ENCODE measurements at regions not wholly inside any gene's neighbourhood (a gene's known extent, or its start where the extent isn't known, plus 50 kb on each side); places are given as distances from the start of the nearest gene placed in this dataset.
A peak's percentile ranks its signal among the peaks of the same experiment; 100 is the strongest.

DNA sequence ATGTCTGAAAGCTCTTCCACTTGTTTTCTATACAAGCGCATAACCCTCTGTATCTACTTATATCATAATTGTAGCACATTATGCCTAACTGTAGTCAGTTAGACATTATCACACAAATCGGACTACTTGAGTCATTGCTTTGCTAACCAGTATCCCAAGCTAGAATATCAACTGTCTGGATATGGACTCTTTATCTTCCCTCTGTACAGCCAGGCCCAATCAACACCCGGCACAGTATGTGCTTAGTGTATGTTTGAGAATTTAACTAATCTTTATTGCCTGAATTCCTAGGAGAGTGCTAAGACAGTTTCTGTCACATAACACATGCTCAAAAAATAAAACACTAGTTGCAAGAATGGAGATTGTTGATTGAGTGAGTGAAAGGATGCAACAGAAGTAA lies 211.2 kb downstream of the ARL4A start:
- Histone ChIP-seq H3K36me3 (ENCODE audit: insufficient read depth, low read length) (no peaks in the 10 kb centered on the region), H3K4me3 (ENCODE audit: low read depth, low read length) (no peak overlapping the region), H3K4me1 (ENCODE audit: control insufficient read depth, insufficient read depth, low read length, unreplicated experiment) (no peaks in the 10 kb centered on the region), H3K79me2 (ENCODE audit: control insufficient read depth, insufficient read depth, low read length, unreplicated experiment) (no peaks in the 10 kb centered on the region), H2AFZ (ENCODE audit: low read length, unreplicated experiment) (no peak overlapping the region), H3K27ac (ENCODE audit: low read depth, low read length) (no peak overlapping the region), H3K27me3 (ENCODE audit: insufficient read depth, low read length) (no peaks in the 10 kb centered on the region)

DNA sequence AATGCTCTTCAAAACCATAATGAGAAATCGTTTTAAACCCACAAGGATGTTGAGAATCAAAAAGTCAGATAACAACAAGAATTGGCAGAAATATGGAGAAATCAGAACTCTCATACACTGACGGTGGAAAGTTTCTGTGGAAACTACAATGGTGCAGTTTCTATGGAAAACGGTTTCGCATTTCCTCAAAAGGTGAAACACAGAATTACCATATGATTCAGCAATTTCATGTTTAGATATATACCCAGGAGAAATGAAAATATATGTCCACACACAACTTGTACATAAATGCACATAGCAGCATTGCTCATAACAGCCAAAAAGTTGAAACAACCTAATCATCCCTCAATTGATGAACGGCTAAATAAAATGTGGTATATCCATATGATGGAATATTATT lies 218.2 kb downstream of the ARL4A start:
- Histone ChIP-seq H3K4me3 (ENCODE audit: low read depth, low read length) (no peak overlapping the region), H3K27me3 (ENCODE audit: insufficient read depth, low read length) (no peaks in the 10 kb centered on the region), H3K4me1 (ENCODE audit: control insufficient read depth, insufficient read depth, low read length, unreplicated experiment) (no peaks in the 10 kb centered on the region), H3K79me2 (ENCODE audit: control insufficient read depth, insufficient read depth, low read length, unreplicated experiment) (no peaks in the 10 kb centered on the region), H3K36me3 (ENCODE audit: insufficient read depth, low read length) (no peaks in the 10 kb centered on the region), H3K27ac (ENCODE audit: low read depth, low read length) (no peak overlapping the region), H2AFZ (ENCODE audit: low read length, unreplicated experiment) (no peak overlapping the region)

DNA sequence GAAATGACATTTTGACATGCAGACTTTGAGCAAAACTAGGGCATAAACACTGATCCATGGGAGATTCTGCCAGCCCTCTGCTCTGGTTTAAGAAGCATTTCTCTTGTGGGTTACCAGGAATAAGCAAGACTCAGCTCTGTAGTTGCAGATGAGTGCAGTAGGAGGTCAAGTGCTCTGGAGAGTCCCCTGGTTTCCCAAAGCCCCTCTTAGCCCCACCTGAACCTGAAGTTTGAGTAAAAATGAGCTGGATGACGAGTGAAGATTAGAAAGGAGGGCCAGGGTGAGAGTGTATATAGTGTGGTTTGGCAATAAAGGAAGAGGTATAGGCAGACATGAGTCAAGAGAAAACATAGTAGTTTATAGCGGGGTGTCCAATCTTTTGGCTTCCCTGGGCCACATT lies 220.3 kb downstream of the ARL4A start:
- Histone ChIP-seq H3K27ac (ENCODE audit: low read depth, low read length) (no peak overlapping the region), H3K79me2 (ENCODE audit: control insufficient read depth, insufficient read depth, low read length, unreplicated experiment) (no peaks in the 10 kb centered on the region), H2AFZ (ENCODE audit: low read length, unreplicated experiment) (no peak overlapping the region)

DNA sequence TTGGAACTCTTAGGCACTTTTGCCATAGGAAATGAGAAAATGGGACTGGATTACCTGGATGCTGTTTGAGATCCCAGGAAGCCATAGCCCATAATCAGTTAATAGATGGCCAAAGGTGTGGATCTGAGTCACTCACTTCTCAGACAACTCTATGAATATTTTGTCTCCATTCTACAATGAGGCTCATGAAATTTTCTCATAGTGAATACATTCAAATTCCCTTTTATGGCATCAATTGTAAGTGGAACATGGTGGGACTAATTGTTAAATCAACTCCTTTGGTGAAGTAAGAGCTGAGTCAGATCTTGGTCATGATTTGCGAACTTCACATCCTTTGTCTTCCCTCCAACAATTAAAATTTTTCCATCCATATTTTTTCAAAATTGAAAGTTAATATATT lies 222.1 kb downstream of the ARL4A start:
- Histone ChIP-seq H3K27me3 (ENCODE audit: insufficient read depth, low read length) (no peaks in the 10 kb centered on the region), H2AFZ (ENCODE audit: low read length, unreplicated experiment) (no peak overlapping the region), H3K36me3 (ENCODE audit: insufficient read depth, low read length) (no peaks in the 10 kb centered on the region), H3K4me3 (ENCODE audit: low read depth, low read length) (no peak overlapping the region), H3K79me2 (ENCODE audit: control insufficient read depth, insufficient read depth, low read length, unreplicated experiment) (no peaks in the 10 kb centered on the region), H3K27ac (ENCODE audit: low read depth, low read length) (no peak overlapping the region), H3K4me1 (ENCODE audit: control insufficient read depth, insufficient read depth, low read length, unreplicated experiment) (no peaks in the 10 kb centered on the region)

More for the DNA sequence above, 220.3 kb downstream of the ARL4A start:
- Histone ChIP-seq H3K4me1 (ENCODE audit: control insufficient read depth, insufficient read depth, low read length, unreplicated experiment) (no peaks in the 10 kb centered on the region), H3K4me3 (ENCODE audit: low read depth, low read length) (no peak overlapping the region), H3K36me3 (ENCODE audit: insufficient read depth, low read length) (no peaks in the 10 kb centered on the region), H3K27me3 (ENCODE audit: insufficient read depth, low read length) (no peaks in the 10 kb centered on the region)

DNA sequence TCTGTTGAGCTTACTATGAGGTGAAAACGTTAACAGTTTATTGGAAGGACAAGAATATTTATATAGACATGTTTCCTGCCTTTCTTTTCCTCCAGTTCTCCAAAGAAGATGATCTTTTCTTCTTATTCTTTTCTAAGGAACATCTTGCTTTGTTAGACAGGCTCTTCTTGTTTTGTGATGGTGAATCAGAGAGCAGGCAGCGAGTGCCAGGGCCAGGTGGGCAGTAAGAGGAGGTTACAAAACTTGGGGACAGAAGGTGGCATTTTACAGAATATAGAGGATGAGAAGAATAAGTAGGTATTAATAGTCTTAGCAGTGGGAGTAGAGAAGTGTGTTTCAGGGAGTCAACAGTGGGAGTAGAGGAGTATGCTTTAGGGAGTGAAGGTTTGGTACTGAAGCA lies 223.6 kb downstream of the ARL4A start:
- Histone ChIP-seq H2AFZ (ENCODE audit: low read length, unreplicated experiment) (peak overlapping the region; percentile 86), H3K4me3 (ENCODE audit: low read depth, low read length) (no peak overlapping the region), H3K27me3 (ENCODE audit: insufficient read depth, low read length) (no peaks in the 10 kb centered on the region), H3K36me3 (ENCODE audit: insufficient read depth, low read length) (no peaks in the 10 kb centered on the region), H3K79me2 (ENCODE audit: control insufficient read depth, insufficient read depth, low read length, unreplicated experiment) (no peaks in the 10 kb centered on the region), H3K4me1 (ENCODE audit: control insufficient read depth, insufficient read depth, low read length, unreplicated experiment) (no peaks in the 10 kb centered on the region), H3K27ac (ENCODE audit: low read depth, low read length) (no peak overlapping the region)

DNA sequence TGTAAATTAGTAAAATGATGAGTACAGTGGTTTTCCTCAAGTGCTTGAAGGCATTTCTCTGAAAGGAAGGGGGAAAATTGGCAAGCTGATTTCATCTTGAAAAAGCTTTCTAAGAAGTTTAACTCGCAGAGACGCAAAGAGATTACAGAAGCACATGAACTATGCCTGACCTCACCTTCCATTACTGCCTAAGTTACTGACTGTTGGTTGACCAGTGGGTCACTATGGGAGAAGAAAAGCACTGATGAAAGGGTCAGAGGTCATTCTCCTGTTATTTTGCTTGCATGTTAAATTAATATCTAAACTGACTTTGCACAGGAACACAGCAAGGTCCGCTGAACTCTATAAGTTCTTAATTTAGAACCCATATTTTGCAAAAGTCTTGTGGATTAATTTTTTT lies 225.6 kb downstream of the ARL4A start:
- no peaks in the 10 kb centered on the region for H3K79me2 ChIP-seq (ENCODE audit: control insufficient read depth, insufficient read depth, low read length, unreplicated experiment)
- no peaks in the 10 kb centered on the region for H3K4me1 ChIP-seq (ENCODE audit: control insufficient read depth, insufficient read depth, low read length, unreplicated experiment)
- no peak overlapping the region for H3K27ac ChIP-seq (ENCODE audit: low read depth, low read length)
- no peaks in the 10 kb centered on the region for H3K36me3 ChIP-seq (ENCODE audit: insufficient read depth, low read length)
- H2AFZ ChIP-seq (ENCODE audit: low read length, unreplicated experiment) = no peak overlapping the region
- no peaks in the 10 kb centered on the region for H3K27me3 ChIP-seq (ENCODE audit: insufficient read depth, low read length)
- no peak overlapping the region for H3K4me3 ChIP-seq (ENCODE audit: low read depth, low read length)

DNA sequence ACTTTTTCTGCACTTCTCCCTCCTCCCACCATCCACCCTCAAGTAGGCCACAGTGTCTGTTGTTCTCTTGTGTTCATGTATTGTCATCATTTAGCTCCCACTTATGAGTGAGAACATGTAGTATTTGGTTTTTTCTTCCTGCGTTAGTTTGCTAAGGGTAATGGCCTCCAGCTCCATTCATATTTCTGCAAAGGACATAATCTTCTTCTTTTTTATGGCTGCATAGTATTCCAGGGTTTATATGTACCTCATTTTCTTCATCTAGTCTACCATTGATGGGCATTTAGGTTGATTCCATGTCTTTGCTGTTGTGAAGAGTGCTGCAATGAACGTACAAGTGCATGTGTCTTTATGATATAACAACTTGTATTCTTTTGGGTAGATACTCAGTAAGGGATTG lies 230.4 kb downstream of the ARL4A start:
- Histone ChIP-seq H3K4me1 (ENCODE audit: control insufficient read depth, insufficient read depth, low read length, unreplicated experiment) (no peaks in the 10 kb centered on the region), H2AFZ (ENCODE audit: low read length, unreplicated experiment) (no peak overlapping the region), H3K4me3 (ENCODE audit: low read depth, low read length) (no peak overlapping the region), H3K79me2 (ENCODE audit: control insufficient read depth, insufficient read depth, low read length, unreplicated experiment) (no peaks in the 10 kb centered on the region), H3K27me3 (ENCODE audit: insufficient read depth, low read length) (no peaks in the 10 kb centered on the region), H3K27ac (ENCODE audit: low read depth, low read length) (no peak overlapping the region), H3K36me3 (ENCODE audit: insufficient read depth, low read length) (no peaks in the 10 kb centered on the region)

DNA sequence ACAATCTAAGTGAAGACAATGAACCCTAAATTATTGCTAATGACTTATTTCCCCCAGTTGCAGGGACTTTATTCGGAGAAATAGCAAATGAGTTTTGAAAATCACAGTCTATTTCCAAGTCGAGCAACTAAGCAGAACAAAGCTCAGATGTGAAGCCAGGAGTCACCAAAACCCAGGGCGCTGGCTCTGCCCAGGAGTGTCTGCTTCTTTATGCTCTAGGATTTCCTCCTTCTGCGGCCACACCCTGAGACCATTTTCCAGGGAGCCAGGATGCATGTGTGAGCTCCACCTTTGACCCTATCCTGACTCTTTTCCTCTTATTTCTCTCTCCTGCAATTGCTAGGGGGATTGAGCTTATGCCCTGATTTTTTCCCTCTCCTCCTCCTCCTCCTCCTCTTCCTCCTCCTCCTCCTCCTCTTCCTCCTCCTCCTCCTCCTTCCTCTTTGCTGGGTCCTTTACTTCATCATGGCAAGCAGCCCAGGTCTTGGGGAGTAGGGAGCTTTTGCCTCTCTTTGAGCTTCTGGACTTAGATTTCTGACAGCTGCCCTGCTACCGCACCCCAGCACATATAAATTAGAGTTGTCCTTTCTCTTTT lies 234.4 kb downstream of the ARL4A start:
- Histone ChIP-seq H3K79me2 (ENCODE audit: control insufficient read depth, insufficient read depth, low read length, unreplicated experiment) (no peaks in the 10 kb centered on the region), H3K36me3 (ENCODE audit: insufficient read depth, low read length) (no peaks in the 10 kb centered on the region), H3K4me3 (ENCODE audit: low read depth, low read length) (no peak overlapping the region), H2AFZ (ENCODE audit: low read length, unreplicated experiment) (no peak overlapping the region), H3K27me3 (ENCODE audit: insufficient read depth, low read length) (no peaks in the 10 kb centered on the region), H3K4me1 (ENCODE audit: control insufficient read depth, insufficient read depth, low read length, unreplicated experiment) (peaks cover 17% of the 10 kb centered on the region), H3K27ac (ENCODE audit: low read depth, low read length) (no peak overlapping the region)

DNA sequence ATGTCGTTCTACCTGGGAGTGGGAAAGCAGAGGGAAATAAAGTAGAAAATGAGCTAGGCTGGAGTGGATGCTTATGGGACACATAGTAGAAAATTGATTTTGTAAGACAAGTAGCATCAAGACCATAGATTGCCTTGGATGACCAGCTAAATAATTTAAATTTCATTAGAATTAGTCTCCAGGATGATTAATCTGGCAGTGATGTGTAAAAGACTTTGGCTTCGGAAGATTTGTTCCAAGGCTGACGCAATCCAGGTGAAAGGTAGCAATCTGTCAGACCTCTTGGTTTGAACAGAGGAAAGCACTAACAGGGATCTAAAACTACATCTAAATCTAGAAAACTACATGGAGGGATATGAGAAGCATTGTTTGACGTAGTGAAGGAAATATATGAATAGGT lies 236.5 kb downstream of the ARL4A start:
- H3K4me3 ChIP-seq (ENCODE audit: low read depth, low read length) = no peak overlapping the region
- H3K4me1 ChIP-seq (ENCODE audit: control insufficient read depth, insufficient read depth, low read length, unreplicated experiment) = peaks cover 18% of the 10 kb centered on the region
- H3K79me2 ChIP-seq (ENCODE audit: control insufficient read depth, insufficient read depth, low read length, unreplicated experiment) = no peaks in the 10 kb centered on the region
- no peaks in the 10 kb centered on the region for H3K36me3 ChIP-seq (ENCODE audit: insufficient read depth, low read length)
- no peaks in the 10 kb centered on the region for H3K27me3 ChIP-seq (ENCODE audit: insufficient read depth, low read length)
- H3K27ac ChIP-seq (ENCODE audit: low read depth, low read length) = no peak overlapping the region
- no peak overlapping the region for H2AFZ ChIP-seq (ENCODE audit: low read length, unreplicated experiment)

DNA sequence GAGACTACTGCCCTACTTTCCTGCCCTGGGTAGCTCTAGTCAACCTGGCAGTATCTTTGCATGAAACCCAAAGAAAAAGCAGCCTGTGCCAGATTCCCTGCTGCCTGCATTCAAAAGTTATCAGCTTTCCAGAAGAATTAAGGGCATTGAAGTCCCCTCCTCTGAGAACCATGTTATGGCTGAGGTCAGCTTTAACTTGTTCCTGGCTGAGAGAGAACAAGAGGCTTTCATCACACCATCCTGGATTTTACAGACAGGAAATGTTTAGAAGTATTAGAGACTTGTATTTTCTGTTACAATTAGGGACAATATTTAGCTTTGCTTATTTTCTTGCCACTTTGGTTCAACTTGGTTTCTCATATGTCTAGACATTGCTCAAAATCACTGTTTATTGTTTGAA lies 238.8 kb downstream of the ARL4A start:
- no peak overlapping the region for H3K27ac ChIP-seq (ENCODE audit: low read depth, low read length)
- no peaks in the 10 kb centered on the region for H3K79me2 ChIP-seq (ENCODE audit: control insufficient read depth, insufficient read depth, low read length, unreplicated experiment)
- peaks cover 24% of the 10 kb centered on the region for H3K4me1 ChIP-seq (ENCODE audit: control insufficient read depth, insufficient read depth, low read length, unreplicated experiment)
- H3K36me3 ChIP-seq (ENCODE audit: insufficient read depth, low read length) = no peaks in the 10 kb centered on the region
- no peak overlapping the region for H3K4me3 ChIP-seq (ENCODE audit: low read depth, low read length)
- H2AFZ ChIP-seq (ENCODE audit: low read length, unreplicated experiment) = peak overlapping the region; percentile 35
- H3K27me3 ChIP-seq (ENCODE audit: insufficient read depth, low read length) = no peaks in the 10 kb centered on the region

DNA sequence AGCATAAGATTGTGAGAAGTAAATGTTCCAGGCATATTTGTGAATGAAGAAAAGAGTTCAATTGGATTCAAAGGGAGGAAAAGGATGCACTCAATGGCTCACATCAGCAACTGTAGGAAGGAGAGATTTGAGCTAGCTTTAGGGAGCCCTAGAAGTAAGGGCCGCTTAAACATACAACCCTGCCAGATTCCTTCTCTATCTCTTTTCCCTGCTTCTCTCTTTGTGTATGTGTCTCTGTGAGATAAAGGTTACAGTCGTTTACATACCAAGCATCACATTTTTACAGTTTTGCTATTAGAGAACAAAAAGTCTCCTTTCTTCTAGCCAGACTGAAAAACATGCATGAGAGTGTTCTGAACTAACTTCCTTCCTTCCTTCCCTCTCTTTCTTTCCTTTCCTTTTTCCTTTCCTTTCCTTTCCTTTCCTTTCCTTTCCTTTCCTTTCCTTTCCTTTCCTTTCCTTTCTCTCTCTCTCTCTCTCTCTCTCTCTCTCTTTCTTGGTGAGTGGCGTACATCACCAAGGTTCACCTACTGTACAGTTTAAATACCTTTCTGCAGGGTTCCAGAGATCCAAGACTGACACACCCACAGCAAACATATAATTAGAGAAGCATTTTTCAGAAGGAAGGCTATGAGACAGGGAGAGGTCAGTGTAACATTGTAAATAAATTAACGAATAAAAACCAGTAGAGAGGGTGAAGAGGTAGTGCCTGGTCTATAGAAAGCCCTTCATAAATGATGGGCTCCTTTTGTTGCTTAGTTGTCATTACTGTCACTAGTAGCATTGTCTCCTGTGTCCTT lies 240.4 kb downstream of the ARL4A start:
- H2AFZ ChIP-seq (ENCODE audit: low read length, unreplicated experiment) = no peak overlapping the region
- H3K27me3 ChIP-seq (ENCODE audit: insufficient read depth, low read length) = no peaks in the 10 kb centered on the region
- H3K4me1 ChIP-seq (ENCODE audit: control insufficient read depth, insufficient read depth, low read length, unreplicated experiment) = peaks cover 24% of the 10 kb centered on the region
- H3K27ac ChIP-seq (ENCODE audit: low read depth, low read length) = no peak overlapping the region
- H3K36me3 ChIP-seq (ENCODE audit: insufficient read depth, low read length) = no peaks in the 10 kb centered on the region
- no peak overlapping the region for H3K4me3 ChIP-seq (ENCODE audit: low read depth, low read length)
- H3K79me2 ChIP-seq (ENCODE audit: control insufficient read depth, insufficient read depth, low read length, unreplicated experiment) = no peaks in the 10 kb centered on the region
